H1 (cell line): ENCODE measurements at regions not wholly inside any gene's neighbourhood (a gene's known extent, or its start where the extent isn't known, plus 50 kb on each side); places are given as distances from the start of the nearest gene placed in this dataset.

Experiments used
- CTCF ChIA-PET: fragments of 300-600 bp; sonication (Branson Sonifier 250); formaldehyde crosslinking; loops from one replicate; lab custom pipeline; 2021; ENCODE audit not compliant: partially characterized antibody; lab: Charles Lee
- POLR2A ChIA-PET: fragments of 300-600 bp; sonication (Branson Sonifier 250); formaldehyde crosslinking; loops from one replicate; lab custom pipeline; 2021; ENCODE audit warnings: inconsistent platforms; ENCODE audit not compliant: partially characterized antibody; lab: Charles Lee
- DNase-seq, 2 experiments: peaks; one replicate each; pipeline versions ENCODE4 v3.0.0 to v3.0.0-alpha.2; 2010 to 2022; ENCODE audit warnings: low spot score in 2 of 2, low read depth in 1 of 2, mixed read lengths in 1 of 2
- FAIRE-seq: peaks from 2 replicates; lab custom pipeline; 2011; peaks lifted over from hg19 to GRCh38; lab: Jason Lieb, UNC
- H2AFZ ChIP-seq: 2 replicates; pipeline ENCODE4 v1.8.1; 2012; ENCODE audit warnings: low read length, inconsistent platforms
- H2AK5ac ChIP-seq: 2 replicates; pipeline ENCODE4 v1.6.1; 2013; ENCODE audit warnings: low read depth, low read length
- H2BK120ac ChIP-seq: replicated peaks from 2 replicates; pipeline ENCODE3; 2013; ENCODE audit warnings: low read depth, low read length, inconsistent platforms
- H2BK12ac ChIP-seq: 2 replicates; pipeline ENCODE4 v1.6.1; 2013; ENCODE audit warnings: low read depth, low read length
- H2BK15ac ChIP-seq: 2 replicates; pipeline ENCODE4 v1.6.1; 2013; ENCODE audit warnings: low read length
- H2BK20ac ChIP-seq: 2 replicates; pipeline ENCODE4 v1.6.1; 2013; ENCODE audit warnings: low read length
- H2BK5ac ChIP-seq: 2 replicates; pipeline ENCODE4 v1.6.1; 2013; ENCODE audit warnings: low read depth, low read length
- H3K14ac ChIP-seq: 2 replicates; pipeline ENCODE4 v1.6.1; 2013; ENCODE audit warnings: inconsistent platforms; ENCODE audit not compliant: insufficient read length
- H3K18ac ChIP-seq: 2 replicates; pipeline ENCODE4 v1.6.1; 2013; ENCODE audit warnings: low read length; ENCODE audit errors: extremely low read depth
- H3K23ac ChIP-seq: 2 replicates; pipeline ENCODE4 v1.6.1; 2013; ENCODE audit warnings: inconsistent platforms; ENCODE audit not compliant: insufficient read length
- H3K23me2 ChIP-seq: 2 replicates; pipeline ENCODE4 v1.6.1; 2013; ENCODE audit warnings: low read depth, low read length
- H3K27ac ChIP-seq: 2 replicates; pipeline ENCODE4 v1.6.1; 2011; ENCODE audit warnings: low read depth, low read length, inconsistent platforms
- H3K27me3 ChIP-seq, 4 experiments: replicated peaks in 1 of 4; 1 replicate in 1 of 4; 2 replicates in 3 of 4; pipeline versions ENCODE4 v1.6.1 to v1.8.1; 2011 to 2013; ENCODE audit warnings: low read length in 3 of 4, mild to moderate bottlenecking in 3 of 4, inconsistent platforms in 2 of 4, mixed read lengths in 2 of 4, moderate library complexity in 1 of 4; ENCODE audit not compliant: control insufficient read depth in 3 of 4, insufficient read depth in 3 of 4; ENCODE audit errors: extremely low read depth in 1 of 4
- H3K36me3 ChIP-seq, 4 experiments: 2 replicates each; pipeline versions ENCODE4 v1.6.1 to v1.8.1; 2011 to 2013; ENCODE audit warnings: mild to moderate bottlenecking in 4 of 4, low read length in 3 of 4, moderate library complexity in 2 of 4, control low read depth in 1 of 4, inconsistent platforms in 1 of 4; ENCODE audit not compliant: insufficient read depth in 4 of 4, control insufficient read depth in 2 of 4
- H3K4ac ChIP-seq: replicated peaks from 2 replicates; pipeline ENCODE3; 2013; ENCODE audit warnings: low read length, low read depth, mixed read lengths, inconsistent platforms; ENCODE audit not compliant: insufficient read length
- H3K4me1 ChIP-seq, 4 experiments: replicated peaks in 1 of 4; 1 replicate in 1 of 4; 2 replicates in 3 of 4; pipeline versions ENCODE4 v1.6.1 to v1.8.1; 2011 to 2013; ENCODE audit warnings: low read length in 3 of 4, inconsistent platforms in 2 of 4, mixed read lengths in 1 of 4; ENCODE audit not compliant: insufficient read depth in 4 of 4, control insufficient read depth in 3 of 4
- H3K4me2 ChIP-seq, 2 experiments: 2 replicates each; pipeline versions ENCODE4 v1.6.1 to v1.8.1; 2011 to 2013; ENCODE audit warnings: low read depth in 2 of 2, low read length in 2 of 2, control low read depth in 1 of 2, inconsistent platforms in 1 of 2, mild to moderate bottlenecking in 1 of 2; ENCODE audit not compliant: insufficient read depth in 1 of 2
- H3K4me3 ChIP-seq, 4 experiments: fragments of 200-600, 300-600 bp in 1 of 4; sonication (generic), shearing (Covaris generic), sonication (Bioruptor Twin) in 1 of 4; 2 replicates each; pipeline versions ENCODE4 v1.5.1 to v1.8.1; 2011 to 2016; ENCODE audit warnings: low read length in 4 of 4, low read depth in 3 of 4, control low read depth in 2 of 4, inconsistent platforms in 2 of 4, mild to moderate bottlenecking in 2 of 4, mixed read lengths in 1 of 4, moderate library complexity in 1 of 4; ENCODE audit not compliant: insufficient read depth in 2 of 4; ENCODE audit errors: extremely low read depth in 1 of 4
- H3K56ac ChIP-seq: replicated peaks from 2 replicates; pipeline ENCODE3; 2013; ENCODE audit warnings: low read depth, mild to moderate bottlenecking, mixed read lengths, low read length, inconsistent platforms; ENCODE audit not compliant: insufficient read length
- H3K79me1 ChIP-seq: 2 replicates; pipeline ENCODE4 v1.6.1; 2013; ENCODE audit warnings: low read depth, low read length, control low read depth
- H3K79me2 ChIP-seq, 2 experiments: 2 replicates each; pipeline versions ENCODE4 v1.6.1 to v1.8.1; 2012 to 2013; ENCODE audit warnings: low read length in 2 of 2, mild to moderate bottlenecking in 2 of 2, inconsistent platforms in 1 of 2; ENCODE audit not compliant: insufficient read depth in 2 of 2, control insufficient read depth in 1 of 2
- H3K9ac ChIP-seq, 4 experiments: replicated peaks in 1 of 4; 1 replicate in 1 of 4; 2 replicates in 3 of 4; pipeline versions ENCODE4 v1.6.1 to v1.8.1; 2011 to 2013; ENCODE audit warnings: low read depth in 3 of 4, low read length in 3 of 4, control low read depth in 2 of 4, mild to moderate bottlenecking in 2 of 4, moderate library complexity in 2 of 4, inconsistent platforms in 1 of 4; ENCODE audit errors: extremely low read depth in 1 of 4
- H3K9me3 ChIP-seq, 2 experiments: 2 replicates each; pipeline versions ENCODE4 v1.6.1 to v1.8.1; 2012 to 2013; ENCODE audit warnings: mild to moderate bottlenecking in 2 of 2, moderate library complexity in 2 of 2, control low read depth in 1 of 2, inconsistent platforms in 1 of 2, low read depth in 1 of 2, low read length in 1 of 2, mixed read lengths in 1 of 2; ENCODE audit not compliant: insufficient read depth in 2 of 2
- H4K20me1 ChIP-seq, 2 experiments: replicated peaks in 1 of 2; 2 replicates each; pipeline versions ENCODE3 to v1.8.1; 2011 to 2013; ENCODE audit warnings: inconsistent platforms in 2 of 2, low read length in 2 of 2, mild to moderate bottlenecking in 1 of 2; ENCODE audit not compliant: insufficient read depth in 2 of 2, control insufficient read depth in 1 of 2
- H4K5ac ChIP-seq: 2 replicates; pipeline ENCODE4 v1.6.1; 2013; ENCODE audit warnings: low read length, low read depth, mixed read lengths, inconsistent platforms; ENCODE audit not compliant: insufficient read length
- H4K8ac ChIP-seq: 2 replicates; pipeline ENCODE4 v1.8.0; 2013; ENCODE audit warnings: mild to moderate bottlenecking, moderate library complexity, low read length, inconsistent platforms; ENCODE audit not compliant: insufficient read depth; ENCODE audit errors: extremely low read depth
- H4K91ac ChIP-seq: replicated peaks from 2 replicates; pipeline ENCODE3; 2013; ENCODE audit warnings: low read length, mixed read lengths, inconsistent platforms; ENCODE audit not compliant: insufficient read length
- TBP ChIP-seq: IDR thresholded peaks from 2 replicates; pipeline ENCODE4 v1.6.1; 2011; ENCODE audit warnings: low read depth, low read length, improper control_type of control experiment
- WGBS, 2 experiments: shearing (Covaris generic) in 1 of 2; methylation state at CpG; one replicate each; pipeline versions ENCODE4 v1.1.6 to v1.1.7; 2013 to 2015; ENCODE audit warnings: low lambda C conversion rate in 2 of 2, mixed read lengths in 2 of 2, inconsistent platforms in 1 of 2, low coverage in 1 of 2, missing lambda C conversion rate in 1 of 2; ENCODE audit not compliant: insufficient replicate concordance in 2 of 2, insufficient coverage in 1 of 2, insufficient read length in 1 of 2; ENCODE audit errors: extremely low coverage in 1 of 2, missing lambda C conversion rate in 1 of 2; 5-methylcytosine and 5-hydroxymethylcytosine counted together

- WGBS, 2 experiments = 29% methylated on average over 1 of the region's 1 CpG; no CpG with 5 or more reads in 1 of the 2 experiments
Measured at GRCh38 chr2:177149155-177149503, 63.5 kb upstream of the HNRNPA3 start.

More at GRCh38 chr2:177149155-177149503, 63.5 kb upstream of the HNRNPA3 start:
- H3K4me3 ChIP-seq = peak overlapping the region in 3 of 4 experiments; percentile 58 to 60 (median 60); a peak in 5 of 8 replicates
- H2BK5ac ChIP-seq = no peak overlapping the region
- H3K56ac ChIP-seq = no peak overlapping the region
- no peaks in the 10 kb centered on the region for H3K9me3 ChIP-seq
- H3K9ac ChIP-seq = no peak overlapping the region
- no peak overlapping the region for H2BK12ac ChIP-seq
- FAIRE-seq (no peak), DNase-seq (no peak)
- H2BK15ac ChIP-seq = no peak overlapping the region
- H3K14ac ChIP-seq = no peak overlapping the region
- H3K27ac ChIP-seq = no peak overlapping the region
- no peaks in the 10 kb centered on the region for H3K79me1 ChIP-seq
- ChIA-PET POLR2A (interaction anchor here (0.6 to 1.3 kb wide), 2 partner anchors 13 to 82 kb away, joined by 3 read pairs; no protein-coding TSS in a partner anchor), CTCF (interaction anchor here (0.5 to 4.6 kb wide), 69 partner anchors 8 to 1028 kb away, joined by 3 to 25 read pairs (median 5); partner anchors contain the start of gene HOXD9)
- H3K36me3 ChIP-seq = no peaks in the 10 kb centered on the region
- peaks cover 0 to 7% (median 1%) of the 10 kb centered on the region in 4 experiments; a peak in 3 of 7 replicates for H3K27me3 ChIP-seq
- H3K23me2 ChIP-seq = peaks cover 7% of the 10 kb centered on the region; the same call in 1 of the 2 replicates
- no peak overlapping the region for H3K18ac ChIP-seq
- H2BK20ac ChIP-seq = no peak overlapping the region
- no peak overlapping the region for H2AFZ ChIP-seq
- no peak overlapping the region for H4K91ac ChIP-seq
- no peaks in the 10 kb centered on the region; a peak in 2 of 7 replicates for H3K4me1 ChIP-seq
- H2BK120ac ChIP-seq = no peak overlapping the region
- H4K8ac ChIP-seq = no peak overlapping the region
- H3K79me2 ChIP-seq = no peaks in the 10 kb centered on the region
- peak overlapping the region; percentile 60 to 95; a peak in 2 of 4 replicates for H3K4me2 ChIP-seq
- no peak overlapping the region for H3K23ac ChIP-seq
- no peaks in the 10 kb centered on the region for H4K20me1 ChIP-seq
- H2AK5ac ChIP-seq = no peak overlapping the region
- no peak for TF ChIP-seq TBP
- no peak overlapping the region for H4K5ac ChIP-seq
- no peak overlapping the region for H3K4ac ChIP-seq
